ENCODE measurements at regions not wholly inside any gene's neighbourhood (a gene's known extent, or its start where the extent isn't known, plus 50 kb on each side); places are given as distances from the start of the nearest gene placed in this dataset.

GRCh38 chr5:79878136-79878679 is 112.9 kb downstream of the MTX3 start:
- Histone ChIP-seq H3K27ac (no peak overlapping the region), H3K4me3 (no peak overlapping the region), H3K27me3 (no peaks in the 10 kb centered on the region), H3K4me1 (peaks cover 0 to 23% (median 3%) of the 10 kb centered on the region in 4 donors), H3K9me3 (no peaks in the 10 kb centered on the region), H3K36me3 (no peaks in the 10 kb centered on the region)
- TF ChIP-seq POLR2A (IDR thresholded peaks at IDR 0.05), result no peak
- TF ChIP-seq EP300 (IDR thresholded peaks at IDR 0.05), result no peak
- no peak for TF ChIP-seq CTCF (IDR thresholded peaks at IDR 0.05)
- no peak for DNase-seq (ENCODE audit: low spot score in 2 of 2)
- WGBS, 2 donors, result 84 to 90% methylated on average over 5 of the region's 5 CpGs

DNA sequence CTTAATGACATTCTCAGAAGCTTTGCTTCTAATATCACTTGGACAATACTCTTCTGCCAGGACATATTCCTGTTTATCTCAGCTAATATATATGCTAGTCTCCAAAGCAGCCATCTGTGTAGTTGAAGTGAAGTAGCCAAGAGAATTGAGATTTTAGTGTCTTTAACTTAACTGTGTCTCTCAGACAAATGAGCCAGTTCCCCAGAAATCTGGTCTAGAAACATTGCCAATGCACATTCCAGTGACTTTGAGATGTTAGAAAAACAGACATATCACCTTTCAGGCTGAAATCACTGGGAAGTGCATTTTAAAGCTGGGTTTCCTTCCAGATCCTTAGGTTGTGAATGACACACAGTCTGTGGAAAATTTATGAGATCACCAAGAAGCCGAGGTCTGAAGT is 114.6 kb downstream of the MTX3 start:
- DNase-seq (ENCODE audit: low spot score in 2 of 2), result no peak
- Histone ChIP-seq H3K9me3 (no peaks in the 10 kb centered on the region), H3K27ac (no peak overlapping the region), H3K4me1 (peaks cover 0 to 36% (median 3%) of the 10 kb centered on the region in 4 donors), H3K36me3 (no peaks in the 10 kb centered on the region), H3K4me3 (no peak overlapping the region), H3K27me3 (no peaks in the 10 kb centered on the region)
- TF ChIP-seq CTCF (IDR thresholded peaks at IDR 0.05) (no peak), POLR2A (IDR thresholded peaks at IDR 0.05) (no peak), EP300 (IDR thresholded peaks at IDR 0.05) (no peak)
- 56 to 59% methylated on average over 1 of the region's 1 CpG for WGBS, 2 donors

DNA sequence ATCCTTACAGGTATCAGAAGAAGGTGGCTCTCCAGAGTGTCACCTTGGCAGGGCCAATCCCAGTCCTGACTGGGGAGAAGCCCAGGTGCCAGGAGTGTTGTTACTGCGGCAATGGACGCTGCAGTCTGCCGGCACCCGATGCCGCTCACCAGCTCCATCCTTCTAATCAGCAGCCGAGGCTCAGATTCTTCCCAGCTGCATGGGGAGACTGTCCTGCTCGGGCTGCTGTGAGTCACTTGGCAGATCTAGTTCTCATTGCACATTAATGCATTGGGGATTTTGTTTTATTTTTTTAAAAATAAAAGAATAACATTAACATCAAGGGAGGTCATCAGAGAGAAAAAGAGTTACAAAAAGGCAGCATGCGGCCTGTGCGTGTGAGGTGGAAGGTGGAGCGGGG is 115.8 kb downstream of the MTX3 start:
- H3K36me3 ChIP-seq, result no peaks in the 10 kb centered on the region
- H3K4me1 ChIP-seq, result peaks cover 0 to 36% (median 3%) of the 10 kb centered on the region in 4 donors
- H3K27ac ChIP-seq, result no peak overlapping the region
- TF ChIP-seq POLR2A (IDR thresholded peaks at IDR 0.05) (no peak), EP300 (IDR thresholded peaks at IDR 0.05) (no peak), CTCF (IDR thresholded peaks at IDR 0.05) (no peak)
- WGBS, 2 donors, result 59 to 83% methylated on average over 10 of the region's 10 CpGs
- peak in 1 of 2 donors; percentile 25 for DNase-seq (ENCODE audit: low spot score in 2 of 2)
- no peaks in the 10 kb centered on the region for H3K9me3 ChIP-seq
- H3K4me3 ChIP-seq, result no peak overlapping the region
- no peaks in the 10 kb centered on the region for H3K27me3 ChIP-seq

DNA sequence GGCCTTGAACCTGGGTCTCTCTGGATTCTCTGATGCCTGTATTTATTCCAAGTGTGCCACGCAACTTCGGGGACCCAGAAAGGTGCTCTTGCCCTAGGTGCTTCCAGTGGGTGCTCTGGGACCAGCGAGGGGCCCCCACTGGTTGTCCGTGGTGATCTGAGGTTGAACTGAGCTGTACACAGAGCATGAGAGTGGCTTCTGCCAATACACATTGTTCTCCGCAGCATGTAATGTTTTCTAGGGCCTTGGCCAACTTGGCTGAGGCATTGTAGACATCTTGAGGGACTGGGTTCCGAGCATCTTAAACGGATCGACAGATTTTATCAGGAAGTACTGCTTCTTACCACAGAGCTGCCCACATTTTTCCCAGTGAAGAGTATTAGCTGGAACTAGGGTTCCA is 117.9 kb downstream of the MTX3 start:
- H3K36me3 ChIP-seq, result no peaks in the 10 kb centered on the region
- no peaks in the 10 kb centered on the region for H3K9me3 ChIP-seq
- H3K27ac ChIP-seq, result peak overlapping the region in 1 of 4 donors; percentile 23
- WGBS, 2 donors, result 70 to 81% methylated on average over 8 of the region's 8 CpGs
- peaks cover 0 to 36% (median 3%) of the 10 kb centered on the region in 4 donors for H3K4me1 ChIP-seq
- H3K27me3 ChIP-seq, result no peaks in the 10 kb centered on the region
- peak in 1 of 2 donors; percentile 26 for DNase-seq (ENCODE audit: low spot score in 2 of 2)
- TF ChIP-seq POLR2A (IDR thresholded peaks at IDR 0.05) (no peak), EP300 (IDR thresholded peaks at IDR 0.05) (no peak), CTCF (IDR thresholded peaks at IDR 0.05) (no peak)
- no peak overlapping the region for H3K4me3 ChIP-seq

DNA sequence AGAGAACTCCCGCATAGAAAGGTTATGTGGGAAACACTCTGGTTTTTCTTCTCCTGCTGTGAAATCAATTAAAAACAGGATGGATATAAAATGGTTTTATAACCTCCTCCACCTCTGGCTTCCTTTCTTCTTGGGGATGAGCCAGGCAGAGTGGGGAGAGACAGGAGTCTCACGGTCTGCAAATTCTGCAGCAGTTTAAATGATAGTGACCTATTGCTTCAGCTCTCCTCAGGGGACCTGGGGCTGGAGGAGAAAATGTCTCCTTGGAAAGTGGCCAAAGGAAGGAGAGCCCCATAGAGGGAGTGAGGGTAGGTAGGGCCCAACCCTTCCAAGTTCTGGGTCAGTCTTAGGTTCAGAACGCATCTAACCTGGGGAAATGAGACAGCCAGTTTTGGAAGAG is 118.8 kb downstream of the MTX3 start:
- DNase-seq (ENCODE audit: low spot score in 2 of 2), result peak in 1 of 2 donors; percentile 52
- H3K4me1 ChIP-seq, result peaks cover 0 to 36% (median 3%) of the 10 kb centered on the region in 4 donors
- TF ChIP-seq EP300 (IDR thresholded peaks at IDR 0.05) (peak in 1 of 2 donors; percentile 25), CTCF (IDR thresholded peaks at IDR 0.05) (no peak)
- H3K9me3 ChIP-seq, result no peaks in the 10 kb centered on the region
- no peaks in the 10 kb centered on the region for H3K36me3 ChIP-seq
- H3K27ac ChIP-seq, result no peak overlapping the region
- 38 to 43% methylated on average over 3 of the region's 3 CpGs for WGBS, 2 donors
- no peak overlapping the region for H3K4me3 ChIP-seq
- H3K27me3 ChIP-seq, result no peaks in the 10 kb centered on the region
